ENCODE measurements at regions not wholly inside any gene's neighbourhood (a gene's known extent, or its start where the extent isn't known, plus 50 kb on each side); places are given as distances from the start of the nearest gene placed in this dataset.

- no peak for TF ChIP-seq CTCF (IDR thresholded peaks at IDR 0.05; ENCODE audit: low read depth, low read length)
- H3K4me3 ChIP-seq (ENCODE audit: low read depth, low read length): no peak overlapping the region
These were observed 144.4 kb upstream of the GUCY1A1 start for GRCh38 chr4:155522201-155522600.

- no peak overlapping the region for H3K4me3 ChIP-seq (ENCODE audit: low read depth, low read length)
- TF ChIP-seq CTCF (IDR thresholded peaks at IDR 0.05; ENCODE audit: low read depth, low read length): no peak
These were observed 144.6 kb upstream of the MAP9 start for GRCh38 chr4:155521382-155521781.

GRCh38 chr4:155515444-155516075, 138.8 kb upstream of the MAP9 start:
- no peak overlapping the region for H3K4me3 ChIP-seq (ENCODE audit: low read depth, low read length)
- TF ChIP-seq CTCF (IDR thresholded peaks at IDR 0.05; ENCODE audit: low read depth, low read length): no peak

GRCh38 chr4:155514628-155515027, 137.9 kb upstream of the MAP9 start:
- no peak for TF ChIP-seq CTCF (IDR thresholded peaks at IDR 0.05; ENCODE audit: low read depth, low read length)
- H3K4me3 ChIP-seq (ENCODE audit: low read depth, low read length): no peak overlapping the region

GRCh38 chr4:155512817-155513216, 136.1 kb upstream of the MAP9 start:
- no peak for TF ChIP-seq CTCF (IDR thresholded peaks at IDR 0.05; ENCODE audit: low read depth, low read length)
- no peak overlapping the region for H3K4me3 ChIP-seq (ENCODE audit: low read depth, low read length)

GRCh38 chr4:155512046-155512445, 135.3 kb upstream of the MAP9 start:
- TF ChIP-seq CTCF (IDR thresholded peaks at IDR 0.05; ENCODE audit: low read depth, low read length): no peak
- no peak overlapping the region for H3K4me3 ChIP-seq (ENCODE audit: low read depth, low read length)

GRCh38 chr4:155510771-155511170, 134.0 kb upstream of the MAP9 start:
- no peak overlapping the region for H3K4me3 ChIP-seq (ENCODE audit: low read depth, low read length)
- TF ChIP-seq CTCF (IDR thresholded peaks at IDR 0.05; ENCODE audit: low read depth, low read length): no peak
